NCI-H2171 treated with DMSO at 0.1 percent for 48 hours (cell line): ENCODE measurements at regions not wholly inside any gene's neighbourhood (a gene's known extent, or its start where the extent isn't known, plus 50 kb on each side); places are given as distances from the start of the nearest gene placed in this dataset.
"Not testable (repeated sequence)": the region's sequence is repeated elsewhere in the genome, so short reads cannot be mapped to it uniquely, and the experiment has no call there.

ENCODE experiments used
- DNase-seq: peaks from one replicate; lab custom pipeline; 2025; lab: John Stamatoyannopoulos, UW

DNA sequence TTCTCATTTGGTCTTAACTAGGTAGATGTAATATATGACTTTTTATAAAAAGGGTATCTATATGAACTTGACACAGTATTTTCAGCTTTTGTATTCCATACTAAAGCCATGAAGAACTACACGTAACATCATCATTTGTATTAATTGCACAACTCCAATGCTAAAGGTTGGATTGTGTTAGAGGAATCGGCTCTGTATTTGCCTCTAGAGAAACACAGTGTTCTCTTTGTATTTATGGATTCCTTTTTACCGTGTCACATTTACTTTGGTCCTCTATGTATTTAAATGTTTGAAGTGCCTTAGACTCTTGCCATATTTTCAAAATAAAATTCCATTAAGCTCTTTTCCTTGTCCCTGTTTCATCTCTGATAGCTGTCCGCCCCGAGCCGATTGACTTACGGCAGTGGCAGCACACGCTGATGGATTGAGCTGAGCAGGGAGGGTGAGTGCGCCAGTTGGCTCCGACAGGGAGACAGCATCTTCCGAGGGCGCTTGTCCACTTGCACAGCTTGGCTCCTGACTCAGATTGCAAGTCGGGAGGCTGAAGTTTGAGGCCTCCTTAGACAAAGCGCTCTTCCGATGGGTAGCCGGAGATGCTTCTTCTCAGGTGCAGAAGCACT, 95.6 kb upstream of the DMRT1 start:
- DNase-seq: no peak

DNA sequence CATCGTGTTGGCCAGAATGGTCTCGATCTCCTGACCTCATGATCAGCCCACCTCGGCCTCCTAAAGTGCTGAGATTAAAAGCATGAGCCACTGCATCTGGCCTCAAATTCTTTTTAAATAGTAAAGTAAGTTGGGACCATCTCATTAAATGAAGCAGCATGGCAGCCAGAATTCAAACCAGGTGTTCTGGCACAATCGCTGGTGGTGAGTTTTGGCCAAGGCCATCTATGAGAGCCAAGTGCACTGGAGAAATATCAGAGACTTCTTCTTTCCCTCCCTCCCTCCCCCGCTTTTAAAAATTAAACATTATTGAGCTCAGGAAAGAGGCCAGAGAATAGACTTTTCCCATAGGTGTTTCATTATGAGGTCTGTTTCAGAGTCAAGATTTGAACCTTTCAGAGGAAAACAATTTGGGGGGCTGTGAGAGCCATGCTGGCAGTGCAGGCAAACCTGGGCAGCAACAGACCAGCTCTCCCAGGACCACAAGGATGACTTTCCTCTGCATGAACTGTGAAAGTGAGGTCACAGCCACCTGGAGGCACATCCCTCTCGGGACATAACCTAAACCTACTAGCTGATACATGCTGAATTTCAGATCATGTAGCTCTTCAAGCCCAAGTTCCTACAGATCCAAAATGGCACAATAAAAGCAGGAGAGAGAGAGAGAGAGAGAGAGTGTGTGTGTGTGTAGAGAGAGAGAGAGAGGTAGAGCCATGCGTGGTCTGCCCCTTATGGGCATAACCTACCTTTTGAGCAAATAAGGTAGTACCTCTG, 94.6 kb upstream of the DMRT1 start:
- no peak for DNase-seq

DNA sequence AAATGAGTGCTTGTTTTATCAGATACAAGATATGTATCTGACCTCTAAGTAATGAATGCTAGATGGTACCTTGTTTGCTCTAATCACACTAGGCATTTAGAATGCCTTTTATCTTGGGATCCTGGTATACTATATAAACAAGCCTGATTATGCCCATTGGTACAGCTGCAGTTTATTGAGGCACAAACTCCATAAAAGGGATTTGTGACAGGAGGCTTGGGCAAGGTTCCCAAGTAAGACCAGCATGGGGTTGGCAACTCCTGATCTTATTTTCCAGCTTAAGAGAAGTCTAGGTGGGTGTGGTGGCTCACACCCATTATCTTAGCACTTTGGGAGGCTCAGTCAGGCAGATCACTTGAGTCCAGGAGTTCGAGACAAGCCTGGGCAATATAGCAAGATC, 93.9 kb upstream of the DMRT1 start:
- DNase-seq: no peak

DNA sequence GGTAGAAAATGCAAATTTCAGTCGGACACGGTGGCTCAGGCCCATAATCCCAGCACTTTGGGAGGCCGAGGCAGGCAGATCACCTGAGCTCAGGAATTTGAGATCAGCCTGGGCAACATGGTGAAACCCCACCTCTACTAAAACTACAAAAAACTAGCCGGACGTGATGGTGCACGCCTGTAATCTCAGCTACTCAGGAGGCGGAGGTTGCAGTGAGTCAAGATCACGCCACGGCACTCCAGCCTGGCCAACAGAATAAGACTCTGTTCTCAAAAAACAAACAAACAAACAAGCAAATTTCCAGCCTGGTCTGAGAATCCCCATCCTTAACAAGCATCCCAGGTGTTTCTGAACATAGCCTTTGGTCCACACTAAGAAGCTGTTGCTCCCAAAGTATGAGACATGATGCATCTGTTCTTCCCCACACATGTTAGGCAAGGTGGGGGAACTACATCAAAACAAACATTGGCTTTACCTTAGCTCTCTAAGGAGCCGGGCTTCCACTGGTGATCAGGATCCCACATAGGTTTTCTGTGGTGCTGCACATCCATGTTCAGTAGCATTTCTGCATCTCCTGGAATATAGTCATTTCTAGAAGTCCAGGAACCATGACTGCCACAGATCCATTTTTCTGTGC, 92.5 kb upstream of the DMRT1 start:
- DNase-seq: no peak

- DNase-seq: peak; percentile 39
Observed at GRCh38 chr9:749716-750115, 91.8 kb upstream of the DMRT1 start.

DNA sequence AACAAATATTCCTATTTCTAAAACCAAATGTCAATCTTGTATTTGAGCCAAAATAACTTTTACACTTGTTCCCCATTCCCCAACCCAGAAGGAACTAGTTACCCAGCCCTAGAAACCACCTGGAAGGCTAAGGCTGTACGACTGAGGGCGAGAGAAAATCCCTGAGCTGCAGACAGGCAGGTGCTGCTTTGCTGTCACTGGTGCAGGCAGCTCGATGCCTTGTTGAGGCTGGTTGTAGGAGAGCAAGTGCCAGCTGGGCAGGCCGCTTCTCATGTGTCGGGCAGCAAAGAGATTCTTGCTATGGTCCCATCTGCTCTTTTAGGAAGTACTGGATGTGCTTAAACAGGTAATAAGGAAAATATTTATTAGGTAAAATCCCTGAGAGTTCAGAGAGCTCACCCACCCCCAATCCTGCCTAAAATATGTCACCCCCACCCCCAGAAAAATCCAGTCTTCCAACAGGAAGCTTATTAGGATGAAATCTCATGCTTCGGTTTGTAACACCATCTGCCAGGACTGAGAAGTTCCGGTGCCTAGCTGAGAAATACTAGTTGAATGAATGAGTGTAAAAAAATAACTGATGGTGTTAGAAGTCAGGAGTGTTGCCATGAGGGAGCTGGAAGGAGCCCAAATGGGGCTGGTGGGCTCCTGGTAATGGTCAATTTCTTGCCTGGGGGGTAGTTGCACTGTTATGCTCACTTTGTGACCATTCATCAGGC, 91.1 kb upstream of the DMRT1 start:
- DNase-seq: peak; percentile 92

- peak; percentile 67 for DNase-seq
Observed at GRCh38 chr9:751137-752051, 90.1 kb upstream of the DMRT1 start.

DNA sequence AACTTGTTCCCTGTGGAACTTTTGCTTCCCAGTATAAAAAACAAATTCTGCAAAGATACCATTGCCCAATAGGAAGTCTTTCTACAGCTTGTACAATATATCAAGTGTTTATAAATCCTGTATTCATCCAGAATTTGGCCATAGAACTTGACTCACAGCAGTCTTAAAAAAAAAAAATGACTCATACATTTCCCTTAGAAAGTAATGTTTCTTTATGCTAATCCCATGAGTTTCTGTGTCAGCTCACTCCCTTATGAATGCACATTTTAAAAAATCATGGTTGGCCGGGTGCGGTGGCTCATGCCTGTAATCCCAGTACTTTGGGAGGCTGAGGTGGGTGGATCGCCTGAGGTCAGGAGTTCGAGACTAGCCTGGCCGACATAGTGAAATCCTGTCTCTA, 89.3 kb upstream of the DMRT1 start:
- no peak for DNase-seq

- no peak for DNase-seq
Observed at GRCh38 chr9:752681-753200, 88.8 kb upstream of the DMRT1 start.

- not testable (repeated sequence) for DNase-seq
Observed at GRCh38 chr9:753734-754133, 87.8 kb upstream of the DMRT1 start.

DNA sequence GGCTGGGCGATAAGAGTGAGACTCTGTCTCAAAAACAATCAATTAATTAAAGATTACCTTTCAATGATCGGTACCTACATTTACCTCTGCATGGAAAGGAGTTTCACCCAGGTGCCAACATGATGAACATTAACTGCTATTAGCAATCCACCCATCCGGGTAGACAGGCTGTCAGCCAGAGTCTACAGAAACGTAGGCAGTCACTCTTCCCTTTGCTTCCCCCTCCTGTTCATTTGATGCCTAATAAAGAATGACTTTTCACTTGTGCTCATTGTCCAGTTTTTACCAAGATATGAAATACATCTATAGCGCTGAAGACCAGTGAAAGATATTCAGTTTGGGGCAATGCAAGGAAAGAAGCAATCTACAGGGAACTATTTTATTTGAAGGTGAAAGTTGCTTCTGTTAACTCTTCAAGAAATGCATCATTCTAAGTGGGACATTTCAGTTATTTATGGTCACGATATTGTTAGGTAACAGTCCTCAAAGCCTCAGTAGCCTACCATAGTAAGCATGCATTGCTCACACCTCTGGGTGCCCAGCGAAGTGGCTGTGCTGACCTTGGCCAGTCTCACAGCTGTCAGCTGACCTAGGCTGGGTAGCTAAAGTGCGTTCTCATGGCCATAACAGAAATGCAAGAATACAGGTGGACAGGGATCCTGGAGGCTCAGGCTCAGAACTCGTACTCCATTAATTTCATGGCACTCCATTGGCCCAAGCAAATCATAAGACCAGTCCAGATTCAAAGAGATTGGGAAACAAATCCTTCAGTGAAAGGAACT, 87.2 kb upstream of the DMRT1 start:
- DNase-seq: no peak

DNA sequence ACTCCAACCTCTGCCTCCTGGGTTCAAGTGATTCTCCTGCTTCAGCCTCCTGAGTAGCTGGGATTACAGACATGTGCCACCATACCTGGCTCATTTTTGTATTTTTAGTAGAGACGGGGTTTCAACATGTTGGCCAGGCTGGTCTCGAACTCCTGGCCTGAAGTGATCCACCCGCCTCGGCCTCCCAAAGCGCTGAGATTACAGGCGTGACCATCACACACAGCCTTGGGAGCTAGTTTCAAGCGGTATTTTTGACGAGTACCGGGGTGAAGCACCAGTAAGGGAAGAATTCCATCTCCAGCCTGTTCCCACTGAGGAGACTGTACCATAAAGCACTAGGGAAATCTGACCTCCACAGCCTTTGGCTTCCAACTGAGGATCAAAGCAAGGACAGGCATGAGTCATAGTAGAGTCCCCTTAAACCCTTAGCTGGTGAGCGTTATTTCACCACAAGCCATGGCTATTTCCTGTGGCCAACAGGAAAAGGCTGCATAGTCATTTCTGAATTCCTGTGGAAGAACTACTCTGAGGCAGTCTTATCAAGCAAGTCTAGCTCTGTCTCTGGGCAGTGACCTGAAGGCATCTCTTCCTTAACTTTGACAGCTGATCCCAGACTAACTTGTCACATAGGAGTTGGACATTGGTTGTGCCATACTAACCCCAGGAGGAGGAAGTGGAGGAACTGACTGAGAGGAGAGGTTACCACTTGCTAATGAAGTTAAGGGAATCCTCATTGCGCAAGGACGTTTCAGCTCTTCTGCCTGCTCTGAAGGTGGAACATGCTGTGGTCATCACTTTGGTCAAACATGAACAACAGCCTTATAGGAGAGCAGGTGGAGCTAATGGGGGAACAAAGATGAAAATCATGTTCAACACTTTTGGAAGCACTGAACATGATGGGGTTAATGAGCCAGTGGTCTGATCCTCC, 85.8 kb upstream of the DMRT1 start:
- DNase-seq: no peak

DNA sequence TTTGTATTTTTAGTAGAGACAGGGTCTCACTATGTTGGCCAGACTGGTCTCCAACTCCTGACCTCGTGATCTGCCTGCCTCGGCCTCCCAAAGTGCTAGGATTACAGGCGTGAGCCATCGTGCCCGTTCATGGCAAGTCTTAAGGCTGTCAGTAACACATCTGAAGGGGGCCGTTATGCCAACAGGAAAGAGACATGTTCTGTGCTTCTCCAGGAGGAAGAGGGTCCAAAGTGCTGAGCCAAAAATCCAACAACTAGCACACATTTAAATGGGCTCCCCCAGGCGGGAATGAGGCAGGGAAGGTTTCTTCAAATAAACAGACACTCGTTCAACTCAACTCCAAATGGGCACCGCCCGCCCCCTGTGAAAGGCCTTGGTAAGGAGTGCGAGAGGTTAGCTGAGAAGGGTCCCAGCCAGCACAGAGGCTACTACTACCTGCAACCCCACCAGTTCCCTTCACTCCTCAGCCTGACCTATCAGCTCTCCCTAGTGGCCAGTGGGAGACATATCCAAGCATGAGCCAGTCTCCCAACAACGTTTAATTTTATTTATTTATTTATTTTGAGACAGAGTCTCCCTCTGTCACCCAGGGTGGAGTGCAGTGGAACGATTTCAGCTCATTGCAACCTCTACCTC, 84.1 kb upstream of the DMRT1 start:
- peak; percentile 29 for DNase-seq

GRCh38 chr9:758146-758545, 83.4 kb upstream of the DMRT1 start:
- DNase-seq: no peak

- DNase-seq: no peak
Observed at GRCh38 chr9:759541-759940, 82.0 kb upstream of the DMRT1 start.

GRCh38 chr9:759983-760736, 81.3 kb upstream of the DMRT1 start:
- DNase-seq: no peak

- no peak for DNase-seq
Observed at GRCh38 chr9:761176-761792, 80.2 kb upstream of the DMRT1 start.
